CD4-positive, alpha-beta T cell treated with Interleukin-6 for 4 hours (primary cell): ENCODE measurements at regions not wholly inside any gene's neighbourhood (a gene's known extent, or its start where the extent isn't known, plus 50 kb on each side); places are given as distances from the start of the nearest gene placed in this dataset.

Source experiments
- DNase-seq: peaks from one replicate; pipeline ENCODE4 v3.0.0-alpha.2; 2020; ENCODE audit warnings: mixed read lengths

DNA sequence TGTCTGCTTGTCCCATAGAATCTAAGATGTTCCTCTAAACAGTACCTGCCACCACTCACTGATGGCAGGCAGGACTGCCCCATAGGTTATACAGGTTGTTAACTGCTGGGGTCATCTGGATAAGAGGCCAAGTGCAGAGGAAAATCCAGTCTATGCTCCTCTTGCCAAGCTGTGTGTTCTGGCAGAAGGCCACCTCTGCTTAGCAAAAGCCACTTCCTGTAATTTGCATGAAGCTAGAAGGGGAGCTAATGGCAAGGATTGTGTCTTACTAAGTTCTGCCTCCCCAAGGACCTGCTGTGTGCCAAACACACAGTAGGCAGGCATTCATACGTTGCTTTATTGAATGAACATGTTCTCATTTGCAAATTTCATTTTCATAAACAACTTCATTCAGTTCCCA is 445.4 kb downstream of the BCL11B start:
- peak; percentile 32 for DNase-seq

DNA sequence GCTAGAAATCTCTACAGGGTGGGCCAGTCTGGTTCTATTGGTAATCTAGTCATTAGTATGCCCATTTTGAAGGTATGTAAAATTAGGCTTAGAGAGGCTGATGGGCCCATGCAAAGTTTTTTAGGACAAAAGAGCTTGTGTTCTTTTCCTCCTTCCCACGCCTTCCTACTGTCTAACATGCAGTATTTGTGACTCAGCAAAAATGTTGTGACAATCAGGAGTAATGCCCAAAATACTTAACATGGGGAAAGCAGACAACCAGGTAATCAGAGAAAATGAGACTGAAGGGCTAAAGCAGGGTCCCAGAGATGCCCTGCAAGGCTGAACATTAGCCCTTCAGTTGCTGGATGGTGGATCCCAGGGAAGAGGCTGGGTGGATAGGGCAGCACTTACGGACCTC is 437.9 kb downstream of the BCL11B start:
- DNase-seq, result no peak

GRCh38 chr14:98835051-98835824 is 436.8 kb downstream of the BCL11B start:
- DNase-seq, result no peak

GRCh38 chr14:98835825-98836100 is 436.2 kb downstream of the BCL11B start:
- DNase-seq, result no peak

- DNase-seq, result no peak
Observed at GRCh38 chr14:98840091-98840490, 431.9 kb downstream of the BCL11B start.

DNA sequence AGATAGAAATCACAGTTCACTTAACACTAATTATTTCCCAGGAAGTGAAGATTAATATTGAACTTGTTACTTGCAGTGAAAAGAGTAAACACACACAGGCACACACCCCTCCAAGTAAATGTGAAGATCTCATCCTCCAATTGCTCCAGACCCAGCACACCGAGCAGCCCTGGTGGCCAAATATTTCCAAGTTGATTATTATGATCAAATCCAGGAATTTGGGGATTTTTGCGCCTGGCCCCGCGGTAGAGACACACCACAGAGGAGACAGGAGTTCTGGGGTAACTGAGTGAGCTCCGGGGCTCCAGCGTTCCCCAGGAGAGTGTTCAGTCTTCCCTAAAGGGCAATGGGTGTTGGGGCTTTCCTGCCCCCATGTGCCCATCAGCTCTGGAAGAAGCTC is 431.5 kb downstream of the BCL11B start:
- DNase-seq, result no peak

- DNase-seq, result no peak
Observed at GRCh38 chr14:98844456-98844855, 427.5 kb downstream of the BCL11B start.

DNA sequence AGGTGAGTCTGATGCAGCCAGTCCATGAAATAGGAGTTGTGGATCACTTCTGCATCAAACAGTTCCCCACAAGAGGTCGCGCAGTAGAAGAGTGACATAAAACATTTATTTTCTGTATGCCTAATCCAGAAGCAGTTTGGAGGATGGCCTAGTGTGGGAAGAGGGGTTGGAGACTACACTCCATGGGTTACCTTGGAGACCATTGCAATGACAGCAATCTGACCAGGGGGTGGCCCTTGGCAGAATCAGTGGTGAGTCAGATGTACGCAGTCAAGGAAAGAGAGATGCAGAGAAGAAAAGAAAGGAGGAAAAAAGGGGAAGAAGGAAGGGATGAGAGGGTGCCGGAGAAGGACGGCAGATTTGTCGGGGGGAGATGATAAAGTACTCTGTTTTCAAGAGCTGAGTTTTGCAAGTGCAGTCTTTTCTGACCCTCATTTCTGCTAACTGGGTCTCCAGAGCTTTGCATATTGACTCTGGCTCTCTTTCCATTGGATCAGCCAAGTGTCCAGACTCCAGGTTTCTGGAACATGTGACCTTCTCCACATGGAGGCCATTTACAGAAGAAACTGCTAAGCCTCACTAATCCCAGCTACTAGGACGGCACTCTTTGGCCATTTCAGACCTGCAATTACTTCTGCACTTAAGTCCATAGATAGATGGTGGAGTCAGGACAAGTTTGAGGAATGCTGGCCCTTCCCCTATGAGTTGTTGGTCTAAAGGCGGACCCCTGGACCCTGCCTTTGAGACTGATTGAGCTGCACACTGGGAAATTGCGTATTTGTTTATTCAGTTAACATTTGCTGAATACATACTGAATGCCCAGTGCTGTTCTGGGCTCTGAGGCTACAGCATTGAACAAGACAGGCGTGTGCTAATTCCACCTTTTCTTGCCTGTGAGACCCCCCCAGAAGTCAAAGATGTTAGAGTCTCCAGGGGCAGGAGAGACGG is 424.2 kb downstream of the BCL11B start:
- no peak for DNase-seq

- DNase-seq, result no peak
Observed at GRCh38 chr14:98853063-98853729, 418.8 kb downstream of the BCL11B start.

DNA sequence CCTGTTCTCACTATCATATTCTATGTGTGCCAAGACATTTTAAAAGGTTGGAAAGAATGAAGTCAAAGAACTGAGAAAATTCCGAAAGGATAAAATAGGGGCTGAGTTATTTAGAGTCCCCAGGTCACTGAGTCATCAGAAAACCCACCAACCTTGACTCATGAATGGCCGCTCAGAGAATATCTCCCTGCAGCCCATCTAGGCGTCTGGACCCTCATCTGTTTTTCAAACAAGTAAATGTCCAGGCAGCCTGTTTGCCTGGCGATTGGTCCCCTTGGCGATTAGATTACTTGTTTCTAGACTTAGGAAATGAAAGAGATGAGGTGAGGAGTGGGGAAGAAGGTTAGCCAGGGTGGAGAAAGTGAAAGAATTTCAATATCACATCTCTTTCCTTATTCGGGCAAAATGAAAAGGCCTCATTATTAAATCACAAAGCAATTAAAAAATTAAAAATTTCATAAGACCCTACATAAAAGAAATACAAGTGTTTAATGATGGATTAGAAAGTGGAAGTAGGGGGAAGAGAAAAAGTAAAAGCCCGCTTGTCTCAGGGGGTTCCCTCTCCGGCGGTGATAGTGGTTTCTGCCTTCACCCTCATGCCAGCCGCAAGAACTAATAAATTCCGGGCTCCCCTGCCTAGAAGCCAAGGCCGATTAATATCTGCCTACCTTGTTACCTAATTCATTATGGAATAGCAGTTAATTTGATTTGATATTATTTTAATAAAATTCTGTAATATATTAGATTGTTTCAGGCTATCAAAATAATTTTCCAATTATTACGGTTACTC is 415.9 kb downstream of the BCL11B start:
- no peak for DNase-seq

DNA sequence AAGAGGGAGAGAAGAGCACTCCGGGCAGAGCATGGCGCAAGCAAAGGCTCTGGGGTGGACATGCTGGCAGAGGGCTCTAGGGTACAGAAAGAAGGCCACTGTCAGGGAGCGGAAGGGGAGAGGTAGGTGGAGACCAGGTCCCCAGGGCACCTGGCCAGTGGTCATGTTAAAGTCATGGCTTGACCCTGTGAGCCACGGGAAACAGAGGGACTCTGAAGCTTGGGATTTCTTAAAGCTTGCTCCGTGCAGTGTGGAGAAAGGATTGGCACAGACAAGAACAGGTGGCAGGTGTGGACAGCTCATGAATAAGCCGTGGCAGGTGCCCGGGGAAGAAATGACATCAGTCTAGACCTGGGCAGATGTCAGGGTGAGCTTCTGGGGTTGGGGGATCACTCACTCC is 413.8 kb downstream of the BCL11B start:
- DNase-seq, result no peak

DNA sequence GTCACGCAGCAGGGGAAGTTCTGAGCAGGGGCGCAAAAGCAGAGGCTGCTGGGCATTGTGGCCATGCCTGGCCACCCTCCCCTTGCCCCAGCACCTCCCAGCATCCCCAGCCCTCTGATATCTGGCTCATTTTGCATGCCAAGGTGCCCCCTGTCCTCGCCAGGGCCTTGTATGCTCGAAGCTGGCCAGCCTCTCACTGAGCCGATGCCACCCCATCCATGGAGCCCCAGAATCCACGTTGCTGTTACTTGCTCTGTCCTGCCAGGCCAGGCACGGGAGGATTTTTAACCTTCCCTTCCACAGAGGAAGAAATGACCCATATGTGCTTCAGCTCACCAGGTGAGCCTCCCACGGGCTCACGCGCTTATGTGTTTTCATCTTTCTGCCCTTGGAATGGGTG is 413.4 kb downstream of the BCL11B start:
- no peak for DNase-seq

DNA sequence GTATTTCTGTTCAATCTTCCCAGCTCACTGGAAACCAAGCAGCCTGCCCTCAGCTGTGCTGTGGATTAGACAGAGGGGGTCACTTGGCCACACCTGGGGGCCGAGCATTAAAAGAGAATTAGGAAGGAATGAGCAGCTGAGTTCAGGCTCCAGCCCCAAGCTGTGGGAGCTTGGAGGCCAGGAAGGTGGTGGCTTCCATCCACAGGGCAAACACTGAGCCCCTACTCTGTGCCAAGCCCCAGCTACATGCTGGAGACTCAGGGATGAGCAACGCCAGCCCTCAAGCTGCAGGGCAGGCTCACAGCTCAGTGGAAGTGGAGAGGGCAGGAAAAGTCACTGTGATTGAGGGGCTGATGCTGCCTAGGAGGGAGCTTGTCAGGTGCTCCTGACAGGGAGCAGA is 412.7 kb downstream of the BCL11B start:
- DNase-seq, result no peak

DNA sequence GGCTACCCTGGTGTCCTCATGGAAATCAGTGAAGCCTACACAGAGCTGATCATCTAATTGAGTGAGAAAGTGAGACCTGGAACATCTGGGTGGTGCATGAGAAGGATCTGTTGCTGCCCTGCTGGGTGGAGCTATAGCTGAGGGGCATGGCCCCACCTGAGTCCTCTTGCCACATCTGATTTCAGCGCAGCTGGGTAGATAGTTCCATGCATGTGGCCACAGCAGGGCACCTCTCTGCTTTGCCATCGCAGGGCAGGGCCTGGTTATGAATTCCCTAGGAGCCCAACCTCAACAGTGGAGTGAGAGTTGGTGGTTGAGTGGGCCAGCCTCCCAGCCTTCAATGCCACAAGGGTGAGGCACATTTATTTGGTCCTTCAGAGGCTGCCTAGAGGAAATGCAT is 407.8 kb downstream of the BCL11B start:
- DNase-seq, result no peak

GRCh38 chr14:98867146-98867545 is 404.9 kb downstream of the BCL11B start:
- no peak for DNase-seq

- DNase-seq, result no peak
Observed at GRCh38 chr14:98867726-98868125, 404.3 kb downstream of the BCL11B start.

DNA sequence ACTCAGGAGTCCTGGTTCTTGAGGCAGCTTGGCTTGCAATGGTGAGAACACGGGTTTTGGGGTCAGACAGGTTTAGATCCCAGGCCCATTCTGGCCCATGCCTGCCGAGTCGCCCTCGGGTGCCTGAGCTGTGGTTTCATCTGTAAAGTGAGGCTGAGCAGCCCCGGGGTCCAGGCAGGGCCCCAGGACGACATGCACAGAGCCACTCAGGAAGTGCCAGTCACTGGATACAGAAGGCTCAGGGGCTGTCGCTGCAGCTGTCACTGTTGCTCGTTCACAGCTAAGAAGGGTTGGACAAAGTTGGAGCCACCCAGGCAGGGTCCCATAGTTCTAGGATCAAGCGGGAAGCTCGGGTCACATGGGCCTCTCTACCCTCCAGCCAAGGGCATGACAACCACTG is 403.1 kb downstream of the BCL11B start:
- DNase-seq, result no peak

- no peak for DNase-seq
Observed at GRCh38 chr14:98871796-98872195, 400.2 kb downstream of the BCL11B start.

DNA sequence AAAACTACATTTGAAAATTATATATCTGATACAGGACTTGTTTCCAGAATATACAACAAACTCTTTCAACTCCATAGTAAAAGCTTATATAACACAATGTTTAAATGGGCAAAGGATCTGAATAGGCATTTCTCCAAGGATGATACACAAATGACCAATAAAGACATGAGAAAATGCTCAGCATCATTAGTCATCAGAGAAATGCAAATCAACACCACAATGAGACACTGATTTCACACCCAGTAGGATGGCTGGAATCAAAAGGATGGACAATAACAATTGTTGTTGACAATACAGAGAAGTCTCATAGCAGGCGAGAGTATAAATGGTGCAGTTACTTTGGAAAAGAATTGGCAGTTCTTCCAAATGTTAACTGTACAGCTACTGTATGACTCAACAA is 394.9 kb downstream of the BCL11B start:
- DNase-seq, result no peak

GRCh38 chr14:98878282-98878681 is 393.7 kb downstream of the BCL11B start:
- DNase-seq, result no peak

DNA sequence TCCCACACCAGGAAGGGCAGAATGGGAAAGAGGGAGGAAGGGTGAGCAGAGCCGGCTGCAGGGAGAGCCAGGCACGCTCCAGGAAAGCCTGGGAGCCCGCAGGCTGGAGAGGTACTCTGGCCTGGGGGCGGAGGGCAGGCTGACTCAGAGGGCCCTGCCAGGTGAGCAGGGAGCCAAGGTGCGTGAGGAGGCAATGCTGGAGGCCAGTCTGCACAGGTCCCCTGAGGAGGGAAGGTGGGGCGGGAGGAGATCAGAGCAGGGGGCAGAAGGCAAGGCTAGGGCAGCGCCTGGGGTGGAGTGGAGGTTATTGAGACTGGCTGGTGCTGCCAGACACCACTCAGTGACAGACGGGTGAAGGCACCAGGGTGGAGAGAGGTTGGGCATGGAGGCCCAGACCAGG is 385.0 kb downstream of the BCL11B start:
- DNase-seq, result no peak

DNA sequence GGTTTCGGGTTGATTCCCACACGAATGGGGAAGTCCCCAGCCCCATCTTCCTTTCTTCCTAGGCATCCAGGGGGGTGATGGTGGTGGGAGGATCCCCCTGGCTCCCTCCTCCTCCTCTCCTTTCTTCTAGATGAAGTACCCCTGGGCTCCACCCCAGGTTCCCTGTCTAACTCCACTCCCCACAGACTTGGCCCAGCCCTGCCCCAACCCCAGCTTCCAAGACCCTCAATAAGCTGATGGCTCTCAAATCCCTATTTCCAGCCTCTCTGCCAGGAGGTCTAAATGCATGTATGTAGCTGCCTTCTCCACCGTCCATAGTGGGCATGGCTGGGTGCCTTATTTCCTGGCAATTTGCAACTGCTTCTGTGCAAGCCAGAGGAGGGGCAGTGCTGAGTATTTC is 383.7 kb downstream of the BCL11B start:
- no peak for DNase-seq
